GM12873 (cell line): ENCODE measurements at regions not wholly inside any gene's neighbourhood (a gene's known extent, or its start where the extent isn't known, plus 50 kb on each side); places are given as distances from the start of the nearest gene placed in this dataset.

Source experiments
- CTCF ChIP-seq: IDR thresholded peaks from 2 replicates; pipeline ENCODE4 v1.5.1; 2012; ENCODE audit warnings: low read depth, mild to moderate bottlenecking, moderate library complexity, low read length, control low read depth; ENCODE audit not compliant: insufficient read depth; ENCODE audit errors: missing control alignments

GRCh38 chr20:12318043-12318442 lies 400.4 kb downstream of the BTBD3 start:
- TF ChIP-seq CTCF, result no peak

- TF ChIP-seq CTCF, result no peak
Observed at GRCh38 chr20:12321736-12322135, 404.0 kb downstream of the BTBD3 start.

GRCh38 chr20:12327205-12327604 lies 409.5 kb downstream of the BTBD3 start:
- no peak for TF ChIP-seq CTCF

GRCh38 chr20:12331236-12331635 lies 413.5 kb downstream of the BTBD3 start:
- TF ChIP-seq CTCF, result no peak

GRCh38 chr20:12337601-12338000 lies 419.9 kb downstream of the BTBD3 start:
- no peak for TF ChIP-seq CTCF

- no peak for TF ChIP-seq CTCF
Observed at GRCh38 chr20:12345978-12346377, 428.3 kb downstream of the BTBD3 start.

- no peak for TF ChIP-seq CTCF
Observed at GRCh38 chr20:12353842-12354241, 436.1 kb downstream of the BTBD3 start.
